Neural cell (in vitro differentiated cells): ENCODE measurements at regions not wholly inside any gene's neighbourhood (a gene's known extent, or its start where the extent isn't known, plus 50 kb on each side); places are given as distances from the start of the nearest gene placed in this dataset.

Experiments used
- CTCF ChIP-seq: fragments of 450-650 bp; IDR thresholded peaks from 2 replicates; pipeline ENCODE4 v1.5.1; 2014; ENCODE audit warnings: antibody characterized with exemption, mild to moderate bottlenecking, moderate library complexity; ENCODE audit not compliant: poor library complexity, severe bottlenecking
- EP300 ChIP-seq: fragments of 450-650 bp; conservative IDR thresholded peaks from 2 replicates; pipeline ENCODE4 v1.6.1; 2014; ENCODE audit warnings: antibody characterized with exemption, mild to moderate bottlenecking, moderate library complexity; ENCODE audit not compliant: poor library complexity, severe bottlenecking
- EZH2 ChIP-seq: fragments of 200-600, 300-800 bp; shearing (Covaris generic), sonication (generic); IDR thresholded peaks from 2 replicates; pipeline ENCODE4 v1.6.1; 2014; ENCODE audit warnings: antibody characterized with exemption, low read length, borderline replicate concordance, mild to moderate bottlenecking; ENCODE audit not compliant: insufficient read depth, poor library complexity, severe bottlenecking
- MXI1 ChIP-seq: fragments of 450-650 bp; conservative IDR thresholded peaks from 2 replicates; pipeline ENCODE4 v1.6.1; 2014; ENCODE audit warnings: antibody characterized with exemption, mild to moderate bottlenecking; ENCODE audit not compliant: poor library complexity, severe bottlenecking
- POLR2AphosphoS5 ChIP-seq: IDR thresholded peaks from 2 replicates; pipeline ENCODE4 v1.6.1; 2012
- REST ChIP-seq: IDR thresholded peaks from 2 replicates; pipeline ENCODE4 v1.6.1; 2012; ENCODE audit warnings: borderline replicate concordance
- SMC3 ChIP-seq: fragments of 450-650 bp; conservative IDR thresholded peaks from 2 replicates; pipeline ENCODE4 v1.6.1; 2014; ENCODE audit warnings: antibody characterized with exemption, mild to moderate bottlenecking, moderate library complexity; ENCODE audit not compliant: poor library complexity
- TAF1 ChIP-seq: IDR thresholded peaks from 2 replicates; pipeline ENCODE4 v1.6.1; 2012; ENCODE audit warnings: low read depth

GRCh38 chr12:54708826-54709225, 60.7 kb upstream of the DCD start:
- TF ChIP-seq POLR2AphosphoS5 (no peak), CTCF (no peak), EP300 (no peak), SMC3 (no peak), REST (no peak), TAF1 (no peak), EZH2 (no peak), MXI1 (no peak)
